Esophagus squamous epithelium (tissue), 4 donors: ENCODE measurements at regions not wholly inside any gene's neighbourhood (a gene's known extent, or its start where the extent isn't known, plus 50 kb on each side); places are given as distances from the start of the nearest gene placed in this dataset.

Source experiments
- POLR2A ChIP-seq, 4 donors: fragments of 450-650 bp; IDR thresholded peaks; one replicate each; pipeline ENCODE4 v1.6.1; 2017; ENCODE audit warnings: antibody characterized with exemption in 4 of 4, mild to moderate bottlenecking in 4 of 4, moderate library complexity in 3 of 4
- TF ChIP-seq, protein P1 (sequence below), 6 experiments: fragments of 450-650 bp in 4 of 6; fragments of 200-600 bp in 2 of 6; sonication (generic) in 2 of 6; IDR thresholded peaks; one replicate each; pipeline ENCODE4 v1.5.1; 2016 to 2019; ENCODE audit warnings: antibody characterized with exemption in 6 of 6, mild to moderate bottlenecking in 4 of 6, moderate library complexity in 4 of 6

DNA sequence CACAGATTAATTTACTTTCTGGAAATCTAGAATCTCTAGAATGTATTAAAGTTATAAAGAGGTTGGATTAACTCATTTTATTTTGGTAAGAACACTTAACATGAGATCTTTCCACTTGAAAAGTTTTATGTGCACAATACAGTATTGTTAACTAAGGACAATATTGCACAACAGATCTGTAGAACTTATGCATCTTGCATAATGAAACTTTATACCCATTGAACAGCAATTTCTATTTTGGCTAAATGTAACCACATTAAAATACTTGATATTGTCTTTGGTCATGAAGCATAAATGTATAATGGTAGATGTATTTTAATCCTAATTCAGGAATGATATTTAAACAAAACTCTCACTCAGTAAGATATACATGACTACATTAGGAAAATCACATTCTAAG is 203.8 kb downstream of the SNX19 start:
- TF ChIP-seq, protein P1, sequence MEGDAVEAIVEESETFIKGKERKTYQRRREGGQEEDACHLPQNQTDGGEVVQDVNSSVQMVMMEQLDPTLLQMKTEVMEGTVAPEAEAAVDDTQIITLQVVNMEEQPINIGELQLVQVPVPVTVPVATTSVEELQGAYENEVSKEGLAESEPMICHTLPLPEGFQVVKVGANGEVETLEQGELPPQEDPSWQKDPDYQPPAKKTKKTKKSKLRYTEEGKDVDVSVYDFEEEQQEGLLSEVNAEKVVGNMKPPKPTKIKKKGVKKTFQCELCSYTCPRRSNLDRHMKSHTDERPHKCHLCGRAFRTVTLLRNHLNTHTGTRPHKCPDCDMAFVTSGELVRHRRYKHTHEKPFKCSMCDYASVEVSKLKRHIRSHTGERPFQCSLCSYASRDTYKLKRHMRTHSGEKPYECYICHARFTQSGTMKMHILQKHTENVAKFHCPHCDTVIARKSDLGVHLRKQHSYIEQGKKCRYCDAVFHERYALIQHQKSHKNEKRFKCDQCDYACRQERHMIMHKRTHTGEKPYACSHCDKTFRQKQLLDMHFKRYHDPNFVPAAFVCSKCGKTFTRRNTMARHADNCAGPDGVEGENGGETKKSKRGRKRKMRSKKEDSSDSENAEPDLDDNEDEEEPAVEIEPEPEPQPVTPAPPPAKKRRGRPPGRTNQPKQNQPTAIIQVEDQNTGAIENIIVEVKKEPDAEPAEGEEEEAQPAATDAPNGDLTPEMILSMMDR (IDR thresholded peaks at IDR 0.05) = no peak
- no peak for TF ChIP-seq POLR2A (IDR thresholded peaks at IDR 0.05)
